Glutamatergic neuron (in vitro differentiated cells): ENCODE measurements at regions not wholly inside any gene's neighbourhood (a gene's known extent, or its start where the extent isn't known, plus 50 kb on each side); places are given as distances from the start of the nearest gene placed in this dataset.

Experiments
- DNase-seq: peaks from one replicate; pipeline ENCODE4 v3.0.0; 2022
- H3K27ac Mint-ChIP-seq: one replicate; pipeline ENCODE4 v1.8.0; 2020; ENCODE audit warnings: mild to moderate bottlenecking, mixed read lengths, inconsistent platforms; ENCODE audit not compliant: unreplicated experiment
- H3K27me3 Mint-ChIP-seq: one replicate; pipeline ENCODE4 v1.8.0; 2020; ENCODE audit warnings: mild to moderate bottlenecking, moderate library complexity, mixed read lengths, inconsistent platforms; ENCODE audit not compliant: unreplicated experiment
- H3K36me3 Mint-ChIP-seq: one replicate; pipeline ENCODE4 v1.8.0; 2020; ENCODE audit warnings: mild to moderate bottlenecking, mixed read lengths, inconsistent platforms; ENCODE audit not compliant: unreplicated experiment
- H3K4me1 Mint-ChIP-seq: one replicate; pipeline ENCODE4 v1.8.0; 2020; ENCODE audit warnings: mild to moderate bottlenecking, low read depth, mixed read lengths, inconsistent platforms; ENCODE audit not compliant: unreplicated experiment
- H3K4me3 Mint-ChIP-seq: one replicate; pipeline ENCODE4 v1.8.0; 2020; ENCODE audit warnings: mild to moderate bottlenecking, mixed read lengths, inconsistent platforms; ENCODE audit not compliant: unreplicated experiment
- H3K9me3 Mint-ChIP-seq: one replicate; pipeline ENCODE4 v1.8.0; 2020; ENCODE audit warnings: mild to moderate bottlenecking, moderate library complexity, mixed read lengths, inconsistent platforms; ENCODE audit not compliant: unreplicated experiment
- CTCF ChIP-seq: fragments of 200-600 bp; sonication (generic); IDR thresholded peaks from one replicate; pipeline ENCODE4 v1.5.0; 2021; ENCODE audit not compliant: partially characterized antibody, unreplicated experiment

- TF ChIP-seq CTCF = no peak
- H3K4me3 Mint-ChIP-seq = no peak overlapping the region
- no peaks in the 10 kb centered on the region for H3K4me1 Mint-ChIP-seq
- no peak for DNase-seq
- peaks cover 1% of the 10 kb centered on the region for H3K9me3 Mint-ChIP-seq
- H3K27me3 Mint-ChIP-seq = peaks cover 2% of the 10 kb centered on the region
- H3K36me3 Mint-ChIP-seq = no peaks in the 10 kb centered on the region
- no peak overlapping the region for H3K27ac Mint-ChIP-seq
Observed at GRCh38 chr6:119637768-119638167, 288.2 kb upstream of the MAN1A1 start.

GRCh38 chr6:119636060-119636459 is 286.5 kb upstream of the MAN1A1 start:
- H3K4me1 Mint-ChIP-seq = no peaks in the 10 kb centered on the region
- no peak overlapping the region for H3K27ac Mint-ChIP-seq
- H3K9me3 Mint-ChIP-seq = peaks cover 1% of the 10 kb centered on the region
- no peak overlapping the region for H3K4me3 Mint-ChIP-seq
- TF ChIP-seq CTCF = no peak
- DNase-seq = no peak
- H3K36me3 Mint-ChIP-seq = no peaks in the 10 kb centered on the region
- peaks cover 2% of the 10 kb centered on the region for H3K27me3 Mint-ChIP-seq

GRCh38 chr6:119633461-119633860 is 283.9 kb upstream of the MAN1A1 start:
- H3K4me3 Mint-ChIP-seq = no peak overlapping the region
- H3K4me1 Mint-ChIP-seq = no peaks in the 10 kb centered on the region
- H3K27ac Mint-ChIP-seq = no peak overlapping the region
- DNase-seq = no peak
- peaks cover 2% of the 10 kb centered on the region for H3K27me3 Mint-ChIP-seq
- peaks cover 1% of the 10 kb centered on the region for H3K9me3 Mint-ChIP-seq
- no peaks in the 10 kb centered on the region for H3K36me3 Mint-ChIP-seq
- TF ChIP-seq CTCF = no peak

- no peak for DNase-seq
- Mint-ChIP-seq H3K9me3 (no peaks in the 10 kb centered on the region), H3K27ac (no peak overlapping the region), H3K4me3 (no peak overlapping the region), H3K4me1 (no peaks in the 10 kb centered on the region), H3K36me3 (no peaks in the 10 kb centered on the region), H3K27me3 (no peaks in the 10 kb centered on the region)
- no peak for TF ChIP-seq CTCF
Observed at GRCh38 chr6:119630561-119631192, 281.1 kb upstream of the MAN1A1 start.

GRCh38 chr6:119628691-119629594 is 279.4 kb upstream of the MAN1A1 start:
- DNase-seq = no peak
- no peak overlapping the region for H3K4me3 Mint-ChIP-seq
- no peak overlapping the region for H3K27ac Mint-ChIP-seq
- H3K36me3 Mint-ChIP-seq = no peaks in the 10 kb centered on the region
- H3K9me3 Mint-ChIP-seq = no peaks in the 10 kb centered on the region
- no peaks in the 10 kb centered on the region for H3K27me3 Mint-ChIP-seq
- no peak for TF ChIP-seq CTCF
- H3K4me1 Mint-ChIP-seq = no peaks in the 10 kb centered on the region
